Right lobe of liver (tissue), 6 donors: ENCODE measurements at regions not wholly inside any gene's neighbourhood (a gene's known extent, or its start where the extent isn't known, plus 50 kb on each side); places are given as distances from the start of the nearest gene placed in this dataset.
"Not testable (repeated sequence)": the region's sequence is repeated elsewhere in the genome, so short reads cannot be mapped to it uniquely, and the experiment has no call there.

Source experiments
- ATAC-seq, 4 donors: fragments of 200-7000 bp; cut with Tn5 transposase; one replicate each; pipeline ENCODE4 v1.9.1; 2020; ENCODE audit warnings: mild to moderate bottlenecking in 4 of 4, moderate library complexity in 4 of 4
- DNase-seq, 3 donors: peaks; one replicate each; pipeline ENCODE4 v3.0.0-alpha.2; 2020
- H3K27ac ChIP-seq, 3 donors: fragments of 200-600 bp; one replicate each; pipeline ENCODE4 v1.8.0; 2022
- H3K27me3 ChIP-seq, 2 donors: fragments of 200-600 bp; one replicate each; pipeline ENCODE4 v1.8.0; 2022
- H3K36me3 ChIP-seq, 4 donors: fragments of 200-600 bp; sonication (generic) in 1 of 4; one replicate each; pipeline versions ENCODE4 v1.5.1 to v1.8.0; 2017 to 2022; ENCODE audit warnings: control low read depth in 1 of 4
- H3K4me1 ChIP-seq, 4 donors: fragments of 200-600 bp; sonication (generic) in 1 of 4; one replicate each; pipeline versions ENCODE4 v1.5.1 to v1.8.0; 2017 to 2022; ENCODE audit warnings: control low read depth in 1 of 4
- H3K4me3 ChIP-seq, 3 donors: fragments of 200-600 bp; one replicate each; pipeline ENCODE4 v1.8.0; 2022
- H3K9me3 ChIP-seq, 4 donors: fragments of 200-600 bp; sonication (generic) in 1 of 4; one replicate each; pipeline versions ENCODE4 v1.5.1 to v1.8.0; 2017 to 2022; ENCODE audit warnings: control low read depth in 1 of 4
- POLR2A ChIP-seq: fragments of 450-650 bp; IDR thresholded peaks from one replicate; pipeline ENCODE4 v1.6.1; 2017; ENCODE audit warnings: antibody characterized with exemption, mild to moderate bottlenecking
- WGBS: methylation state at CpG from one replicate; pipeline ENCODE4 v1.1.6; 2018; ENCODE audit warnings: low coverage, low lambda C conversion rate; ENCODE audit not compliant: insufficient coverage; ENCODE audit errors: missing lambda C conversion rate; 5-methylcytosine and 5-hydroxymethylcytosine counted together
- intact Hi-C, 2 donors: fragments of 100-400 bp; cut with DNase I; formaldehyde crosslinking; loops; one replicate each; pipeline versions ENCODE4 v1.11.2 to v1.14.1; 2022
- TF ChIP-seq, protein P1 (sequence below), 4 donors: fragments of 200-600 bp in 3 of 4; fragments of 450-650 bp in 1 of 4; IDR thresholded peaks; one replicate each; pipeline versions ENCODE4 v1.5.1 to v1.8.0; 2016 to 2022; ENCODE audit warnings: antibody characterized with exemption in 4 of 4, mild to moderate bottlenecking in 2 of 4
- donor health status: DM: no; HTN: yes; CAD: no.
- donor health status: DM: no; HTN: no; CAD: no.
- donor health status: DM: no; HTN: no; CAD: no.
- donor health status: DM: no; HTN: yes; CAD: no.
- donor health status: DM: no; HTN: yes; CAD: no.

- intact Hi-C loops, result no loop called here
- no peaks in the 10 kb centered on the region for H3K36me3 ChIP-seq
- H3K4me3 ChIP-seq, result no peak overlapping the region
- no peaks in the 10 kb centered on the region for H3K27me3 ChIP-seq
- ATAC-seq (no peak), DNase-seq (no peak)
- TF ChIP-seq, protein P1, sequence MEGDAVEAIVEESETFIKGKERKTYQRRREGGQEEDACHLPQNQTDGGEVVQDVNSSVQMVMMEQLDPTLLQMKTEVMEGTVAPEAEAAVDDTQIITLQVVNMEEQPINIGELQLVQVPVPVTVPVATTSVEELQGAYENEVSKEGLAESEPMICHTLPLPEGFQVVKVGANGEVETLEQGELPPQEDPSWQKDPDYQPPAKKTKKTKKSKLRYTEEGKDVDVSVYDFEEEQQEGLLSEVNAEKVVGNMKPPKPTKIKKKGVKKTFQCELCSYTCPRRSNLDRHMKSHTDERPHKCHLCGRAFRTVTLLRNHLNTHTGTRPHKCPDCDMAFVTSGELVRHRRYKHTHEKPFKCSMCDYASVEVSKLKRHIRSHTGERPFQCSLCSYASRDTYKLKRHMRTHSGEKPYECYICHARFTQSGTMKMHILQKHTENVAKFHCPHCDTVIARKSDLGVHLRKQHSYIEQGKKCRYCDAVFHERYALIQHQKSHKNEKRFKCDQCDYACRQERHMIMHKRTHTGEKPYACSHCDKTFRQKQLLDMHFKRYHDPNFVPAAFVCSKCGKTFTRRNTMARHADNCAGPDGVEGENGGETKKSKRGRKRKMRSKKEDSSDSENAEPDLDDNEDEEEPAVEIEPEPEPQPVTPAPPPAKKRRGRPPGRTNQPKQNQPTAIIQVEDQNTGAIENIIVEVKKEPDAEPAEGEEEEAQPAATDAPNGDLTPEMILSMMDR (IDR thresholded peaks at IDR 0.05), result no peak
- TF ChIP-seq POLR2A, result no peak
- no peaks in the 10 kb centered on the region for H3K9me3 ChIP-seq
- H3K4me1 ChIP-seq, result no peaks in the 10 kb centered on the region
- H3K27ac ChIP-seq, result no peak overlapping the region
- 33% methylated on average over 3 of the region's 3 CpGs for WGBS
Observed at GRCh38 chr14:45897439-45897838, 644.4 kb upstream of the MIS18BP1 start.

DNA sequence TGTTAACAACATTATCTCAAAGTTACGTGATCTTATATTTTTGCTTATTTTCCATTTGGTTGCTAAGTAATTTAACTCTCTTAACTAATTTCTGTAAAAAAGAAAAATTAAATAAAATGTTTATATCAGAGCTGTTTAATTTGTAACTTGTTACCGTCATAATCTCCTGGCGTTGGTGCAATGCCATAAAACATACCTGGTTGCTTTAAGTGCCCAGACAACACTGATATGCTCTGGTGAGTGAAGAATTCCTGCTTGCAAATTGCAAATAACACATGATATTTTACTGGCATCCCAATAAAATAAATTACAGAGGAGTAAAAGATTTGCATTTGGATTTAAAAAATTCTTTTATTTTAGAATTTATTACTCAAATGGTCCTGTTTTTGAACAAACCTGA, 640.1 kb upstream of the MIS18BP1 start:
- ATAC-seq (no peak), DNase-seq (no peak)
- no peak overlapping the region for H3K27ac ChIP-seq
- no peaks in the 10 kb centered on the region for H3K36me3 ChIP-seq
- intact Hi-C loops, result no loop called here
- H3K4me1 ChIP-seq, result no peaks in the 10 kb centered on the region
- no peaks in the 10 kb centered on the region for H3K9me3 ChIP-seq
- H3K4me3 ChIP-seq, result no peak overlapping the region
- TF ChIP-seq POLR2A, result no peak
- TF ChIP-seq, protein P1 (IDR thresholded peaks at IDR 0.05), result no peak
- H3K27me3 ChIP-seq, result no peaks in the 10 kb centered on the region
- WGBS, result 52% methylated on average over 3 of the region's 3 CpGs

- ATAC-seq, result no peak
- DNase-seq, result no peak
- H3K36me3 ChIP-seq, result no peaks in the 10 kb centered on the region
- no peaks in the 10 kb centered on the region for H3K9me3 ChIP-seq
- no peak overlapping the region for H3K4me3 ChIP-seq
- WGBS, result 43% methylated on average over 12 of the region's 18 CpGs
- no peak overlapping the region for H3K27ac ChIP-seq
- intact Hi-C loops, result no loop called here
- no peaks in the 10 kb centered on the region for H3K4me1 ChIP-seq
- no peak for TF ChIP-seq POLR2A
- TF ChIP-seq, protein P1 (IDR thresholded peaks at IDR 0.05), result no peak
- no peaks in the 10 kb centered on the region for H3K27me3 ChIP-seq
Observed at GRCh38 chr14:45891417-45892080, 638.5 kb upstream of the MIS18BP1 start.

- H3K36me3 ChIP-seq, H3K4me3 ChIP-seq, H3K4me1 ChIP-seq, H3K27ac ChIP-seq, intact Hi-C loops, ATAC-seq, H3K27me3 ChIP-seq, DNase-seq, H3K9me3 ChIP-seq: not testable (repeated sequence)
- WGBS, result 60% methylated on average over 4 of the region's 28 CpGs
Observed at GRCh38 chr14:45888766-45889285, 635.8 kb upstream of the MIS18BP1 start.

DNA sequence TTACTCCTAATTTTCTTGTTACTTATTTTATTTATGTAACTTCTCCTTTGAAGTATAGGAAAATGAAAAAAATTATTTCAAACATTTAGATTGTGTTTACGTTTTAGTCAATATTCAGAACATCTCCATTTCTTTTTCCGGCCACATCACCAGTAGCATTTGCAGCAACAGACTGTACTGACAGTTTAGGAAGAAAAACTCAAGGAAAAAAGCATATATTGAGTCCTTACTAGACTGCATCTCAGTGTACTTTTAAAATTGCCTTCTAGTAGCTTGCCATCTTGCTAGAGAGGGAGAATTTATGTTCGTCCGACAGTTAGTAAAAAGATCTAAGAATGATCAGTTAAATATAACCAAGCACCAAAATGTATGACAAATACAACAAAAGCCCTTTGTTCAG, 625.0 kb upstream of the MIS18BP1 start:
- no peaks in the 10 kb centered on the region for H3K9me3 ChIP-seq
- no peak overlapping the region for H3K27ac ChIP-seq
- no peak for ATAC-seq
- no peaks in the 10 kb centered on the region for H3K4me1 ChIP-seq
- H3K36me3 ChIP-seq, result no peaks in the 10 kb centered on the region
- no peak overlapping the region for H3K4me3 ChIP-seq
- TF ChIP-seq, protein P1 (IDR thresholded peaks at IDR 0.05), result no peak
- no peak for TF ChIP-seq POLR2A
- DNase-seq, result no peak
- intact Hi-C loops, result no loop called here
- 52% methylated on average over 4 of the region's 4 CpGs for WGBS
- H3K27me3 ChIP-seq, result no peaks in the 10 kb centered on the region
